Myocyte (in vitro differentiated cells): ENCODE measurements at regions not wholly inside any gene's neighbourhood (a gene's known extent, or its start where the extent isn't known, plus 50 kb on each side); places are given as distances from the start of the nearest gene placed in this dataset.

Experiments
- DNase-seq: peaks from one replicate; pipeline ENCODE4 v3.0.0-alpha.2; 2012; ENCODE audit warnings: low read depth

DNA sequence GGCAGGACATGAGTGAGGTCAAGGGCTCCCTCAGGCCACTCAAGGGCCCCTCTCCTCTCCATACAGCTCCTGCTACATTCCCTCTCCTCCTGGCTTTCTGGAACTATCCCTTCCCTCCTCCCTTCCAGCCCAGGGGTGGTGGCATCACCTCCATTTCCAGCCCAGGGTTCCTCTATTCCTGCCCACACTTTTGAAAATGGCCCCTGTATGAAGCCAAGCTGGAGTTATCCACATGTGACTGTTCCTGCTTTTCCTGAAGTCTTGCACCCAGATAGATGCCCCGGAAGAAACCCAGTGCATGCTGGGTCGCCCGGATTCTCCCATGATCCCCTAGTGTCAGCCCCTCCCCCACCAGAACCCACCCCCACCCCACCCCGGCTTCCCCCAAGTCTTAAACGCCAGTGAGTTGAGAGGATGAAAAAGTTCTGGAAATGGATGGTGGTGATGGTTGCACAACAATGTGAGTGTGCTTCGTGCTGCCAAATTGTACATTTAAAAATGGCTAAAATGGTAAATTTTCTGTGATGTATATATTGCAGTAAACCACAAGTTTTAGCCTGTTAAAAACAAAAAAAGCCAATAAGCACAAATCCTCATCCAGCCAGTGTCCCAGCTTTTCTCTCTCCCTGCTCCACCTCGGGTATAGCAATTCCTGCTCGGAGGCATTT, 136.9 kb downstream of the SCARB1 start:
- no peak for DNase-seq

GRCh38 chr12:124725597-124726237, 137.9 kb downstream of the SCARB1 start:
- no peak for DNase-seq

GRCh38 chr12:124725099-124725498, 138.6 kb downstream of the SCARB1 start:
- DNase-seq, result no peak

DNA sequence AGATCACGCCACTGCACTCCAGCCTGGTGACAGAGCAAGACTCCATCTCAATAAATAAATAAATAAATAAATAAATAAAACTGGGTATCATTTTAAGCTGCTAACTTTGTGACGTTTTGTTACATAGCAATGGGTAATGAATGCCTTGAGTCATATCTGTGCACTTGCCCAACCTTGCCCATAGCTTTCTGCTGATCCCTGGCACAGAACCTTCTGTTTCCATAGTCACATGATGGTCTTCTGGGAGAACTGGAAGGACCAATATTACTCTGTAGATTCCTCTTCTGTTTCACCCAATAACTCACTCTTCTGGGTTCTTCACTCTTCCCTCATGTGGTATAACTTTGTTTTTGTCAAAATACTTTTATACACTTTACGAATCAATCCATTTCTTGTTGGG, 140.8 kb downstream of the SCARB1 start:
- DNase-seq, result no peak

- DNase-seq, result peak; percentile 68
Observed at GRCh38 chr12:124721501-124722162, 142.0 kb downstream of the SCARB1 start.

DNA sequence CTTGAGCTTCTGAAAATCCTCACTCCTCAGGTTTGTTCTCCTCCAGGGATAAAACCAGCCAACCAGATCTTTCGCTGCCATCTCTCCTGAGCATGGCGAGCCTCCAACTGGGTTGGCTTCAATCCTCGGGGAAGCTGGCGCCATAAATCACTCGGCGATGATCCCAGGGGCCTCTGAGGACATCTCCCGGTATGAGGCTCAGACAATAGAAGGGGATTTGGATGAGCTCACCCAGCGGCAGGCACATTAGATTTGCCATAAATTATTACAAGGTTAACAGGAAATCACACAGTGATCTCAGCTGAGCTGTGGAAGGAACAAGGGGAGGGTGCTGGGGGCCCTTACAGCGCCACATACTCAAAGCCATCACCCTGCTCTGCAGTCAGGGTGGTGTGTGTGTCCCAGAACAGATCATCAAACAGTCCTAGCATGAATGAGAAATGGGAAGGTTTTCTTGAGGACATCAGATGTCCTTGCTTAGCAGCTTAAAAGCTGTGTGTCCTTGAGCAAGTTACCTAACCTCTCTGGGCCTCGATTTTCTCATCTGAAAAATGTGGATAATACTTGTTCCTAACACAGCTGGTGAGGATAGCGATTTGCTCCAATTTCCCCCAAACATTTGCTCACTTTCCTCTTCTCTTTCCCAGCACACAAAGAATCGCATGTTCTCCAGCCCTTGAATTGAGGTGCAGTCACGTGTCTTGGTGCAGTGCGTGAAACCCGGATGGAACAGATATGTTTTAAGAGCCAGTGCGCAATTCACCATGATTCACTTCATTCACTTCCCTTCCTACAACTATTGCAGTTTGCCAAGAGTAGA, 142.8 kb downstream of the SCARB1 start:
- DNase-seq, result peak; percentile 71

GRCh38 chr12:124720004-124720680, 143.5 kb downstream of the SCARB1 start:
- peak; percentile 65 for DNase-seq

DNA sequence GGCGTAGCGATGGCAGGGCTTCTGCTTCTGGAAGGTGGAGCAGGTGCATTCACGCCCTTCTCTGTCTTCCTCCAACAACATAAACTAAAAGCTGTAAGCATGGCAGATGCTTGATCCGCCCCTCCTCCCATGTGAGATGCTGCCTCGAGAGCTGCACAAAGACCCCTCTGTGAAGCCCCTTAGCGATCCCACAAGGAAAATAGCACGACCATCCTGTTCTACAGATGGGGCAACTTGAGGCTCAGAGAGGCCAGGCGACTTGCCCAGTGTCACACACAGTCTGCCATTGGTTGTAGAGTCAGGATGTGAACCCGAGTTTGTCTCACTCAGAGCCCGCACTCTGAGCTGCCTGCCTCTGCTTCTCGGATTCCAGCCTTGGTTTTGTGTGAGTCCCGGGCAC, 144.4 kb downstream of the SCARB1 start:
- DNase-seq, result no peak

DNA sequence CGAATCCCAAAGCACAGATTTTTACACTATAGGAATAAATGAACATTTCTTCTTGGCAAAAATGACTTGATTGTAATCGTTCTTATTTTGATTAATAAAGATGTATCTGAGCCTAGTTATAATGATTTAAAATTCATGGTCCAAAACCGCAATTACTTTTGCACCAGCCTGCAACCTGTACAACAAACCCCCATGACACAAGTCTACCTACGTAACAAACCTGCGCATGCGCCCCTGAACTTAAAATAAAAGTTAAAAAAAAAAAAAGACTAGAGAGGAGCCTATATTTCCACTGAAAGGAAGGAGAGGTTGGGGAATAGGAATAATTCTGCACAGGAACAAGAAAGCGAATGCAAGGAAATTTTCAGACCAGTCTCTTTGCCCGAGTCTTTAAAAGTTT, 145.2 kb downstream of the SCARB1 start:
- DNase-seq, result no peak

GRCh38 chr12:124718036-124718435, 145.6 kb downstream of the SCARB1 start:
- no peak for DNase-seq

- DNase-seq, result no peak
Observed at GRCh38 chr12:124717318-124717717, 146.3 kb downstream of the SCARB1 start.

- DNase-seq, result no peak
Observed at GRCh38 chr12:124716208-124717130, 147.2 kb downstream of the SCARB1 start.

GRCh38 chr12:124715121-124715990, 147.9 kb upstream of the NCOR2 start:
- peak; percentile 97 for DNase-seq

DNA sequence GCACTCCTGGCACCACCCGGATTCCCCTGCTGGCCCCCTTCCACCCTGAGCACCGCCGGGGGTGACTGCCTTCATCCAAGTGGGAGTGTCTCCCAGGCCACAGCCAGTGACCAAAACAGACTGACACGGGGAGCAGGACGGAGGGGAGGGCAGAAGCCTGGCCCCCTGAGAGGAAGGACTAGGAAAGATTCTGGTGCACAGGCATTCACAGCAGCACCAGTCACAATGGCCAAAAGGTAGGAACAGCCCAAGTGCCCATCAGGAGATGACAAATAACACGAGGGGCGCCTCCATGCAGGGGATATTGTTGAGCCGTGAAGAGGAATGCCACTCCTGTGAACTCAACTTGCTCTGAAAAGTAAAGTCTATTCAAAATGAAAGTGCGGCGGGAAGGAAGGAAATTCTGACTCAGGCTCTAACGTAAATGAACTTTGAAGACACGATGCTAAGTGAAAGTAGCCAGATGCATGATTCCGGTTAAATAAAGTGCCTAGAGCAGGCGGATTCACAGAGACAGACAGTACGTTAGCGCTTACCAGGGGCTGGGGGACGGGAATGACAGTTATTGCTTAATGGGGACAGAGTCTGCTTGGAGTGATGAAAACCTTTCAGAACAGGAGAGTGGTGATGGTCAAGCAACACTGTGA, 146.1 kb upstream of the NCOR2 start:
- DNase-seq, result no peak

DNA sequence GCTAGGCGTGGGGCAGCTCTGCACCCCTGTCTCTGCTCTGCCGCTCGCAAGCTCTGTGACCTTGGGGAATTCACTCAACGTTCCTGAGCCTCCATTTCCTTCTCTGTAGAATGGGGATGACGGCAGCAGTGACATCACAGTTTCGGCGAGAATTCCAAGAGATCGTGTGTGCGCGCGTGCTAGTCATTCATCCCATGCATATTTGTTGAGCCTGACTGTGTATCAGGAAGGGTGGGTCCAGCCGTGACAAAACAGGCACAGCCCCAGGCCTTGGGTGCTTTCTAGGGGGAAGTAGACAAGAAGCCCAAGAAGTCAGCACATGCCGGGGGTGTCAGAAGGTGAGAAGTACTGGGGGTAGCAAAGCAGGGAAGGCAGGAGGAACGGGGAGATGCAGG, 145.6 kb upstream of the NCOR2 start:
- DNase-seq, result no peak

DNA sequence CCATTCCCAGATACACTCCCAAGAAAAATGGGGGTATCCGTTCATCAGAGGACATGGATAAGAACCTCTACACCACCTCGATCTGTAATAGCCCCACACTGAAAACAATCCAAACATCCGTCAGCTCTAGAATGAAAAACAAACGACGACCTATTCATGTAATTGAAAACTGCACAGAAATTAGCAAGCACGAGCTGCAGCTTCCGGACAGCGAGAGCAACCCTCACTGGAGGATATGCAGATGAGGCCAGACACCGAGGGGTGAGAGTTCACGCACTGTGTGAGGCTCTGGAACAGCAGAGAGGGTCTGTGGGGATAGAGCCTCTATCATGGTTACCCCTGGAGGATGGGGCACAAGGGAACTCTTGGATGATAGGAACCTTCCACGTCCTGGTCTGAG, 143.9 kb upstream of the NCOR2 start:
- no peak for DNase-seq

DNA sequence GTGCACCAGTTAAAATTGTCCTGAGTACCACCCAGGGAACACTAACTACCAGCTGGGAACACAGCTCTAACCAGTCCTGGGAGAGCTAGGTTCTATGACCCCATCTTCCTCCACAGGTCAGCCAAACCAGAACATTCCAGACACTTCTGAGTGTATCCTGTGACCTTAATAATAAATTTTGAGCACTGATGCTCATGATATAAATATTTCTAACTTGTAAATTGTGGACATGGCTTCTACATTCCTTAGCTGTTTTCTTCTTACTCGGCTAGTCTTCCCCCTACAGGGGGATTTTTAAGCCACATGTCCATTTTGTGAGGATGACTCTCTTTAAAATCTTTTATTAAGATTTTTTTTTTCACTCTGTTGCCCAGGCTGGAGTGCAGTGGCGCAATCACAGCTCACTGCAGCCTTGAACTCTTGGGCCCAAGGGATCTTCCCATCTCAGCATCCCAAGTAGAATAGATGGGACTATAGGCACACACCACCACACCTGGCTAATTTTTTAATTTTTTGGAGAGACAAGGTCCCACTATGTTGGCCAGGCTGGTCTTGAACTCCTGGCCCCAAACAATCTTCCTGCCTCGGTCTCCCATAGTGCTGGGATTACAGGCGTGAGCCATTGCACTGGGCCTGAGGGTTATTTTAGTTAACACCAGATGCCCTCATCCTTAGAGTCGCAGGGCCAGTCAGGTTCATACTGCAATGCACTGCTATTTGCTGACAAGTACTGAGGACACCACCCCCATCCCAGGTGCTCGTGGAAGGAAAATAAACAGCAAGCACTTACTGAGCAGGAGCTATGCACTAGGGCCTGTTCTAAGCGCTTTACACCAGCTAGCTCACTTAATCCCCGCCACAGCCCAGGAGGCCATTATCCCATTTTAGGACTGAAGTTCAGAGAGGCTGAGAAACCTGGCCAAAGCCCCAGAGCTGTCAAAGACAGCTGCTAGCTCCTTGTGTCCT, 142.6 kb upstream of the NCOR2 start:
- peak; percentile 55 for DNase-seq
